H9 (cell line): ENCODE measurements at regions not wholly inside any gene's neighbourhood (a gene's known extent, or its start where the extent isn't known, plus 50 kb on each side); places are given as distances from the start of the nearest gene placed in this dataset.

ENCODE experiments used
- DNase-seq: peaks from one replicate; pipeline ENCODE4 v3.0.0-alpha.2; 2017
- H2AFZ ChIP-seq: one replicate; pipeline ENCODE4 v1.6.1; 2013; ENCODE audit warnings: mild to moderate bottlenecking, low read length, control low read depth, moderate library complexity
- H2AK5ac ChIP-seq: 2 replicates; pipeline ENCODE4 v1.6.1; 2013; ENCODE audit warnings: low read length, control low read depth, mixed read lengths; ENCODE audit not compliant: insufficient read length
- H2BK120ac ChIP-seq: one replicate; pipeline ENCODE4 v1.6.1; 2013; ENCODE audit warnings: low read depth, mild to moderate bottlenecking, low read length, control low read depth, inconsistent platforms; ENCODE audit not compliant: poor library complexity, severe bottlenecking
- H2BK12ac ChIP-seq: 2 replicates; pipeline ENCODE4 v1.6.1; 2013; ENCODE audit warnings: low read length, control low read depth, mixed read lengths, low read depth; ENCODE audit not compliant: insufficient read length
- H2BK15ac ChIP-seq: 2 replicates; pipeline ENCODE4 v1.6.1; 2013; ENCODE audit warnings: low read depth, low read length, control low read depth
- H2BK20ac ChIP-seq: one replicate; pipeline ENCODE4 v1.6.1; 2013; ENCODE audit warnings: low read depth, mild to moderate bottlenecking, low read length, control low read depth, inconsistent platforms; ENCODE audit not compliant: poor library complexity, severe bottlenecking
- H2BK5ac ChIP-seq: 2 replicates; pipeline ENCODE4 v1.6.1; 2013; ENCODE audit warnings: low read length, control low read depth, mixed read lengths; ENCODE audit not compliant: insufficient read length
- H3K14ac ChIP-seq: 2 replicates; pipeline ENCODE4 v1.6.1; 2013; ENCODE audit warnings: low read length, control low read depth; ENCODE audit not compliant: insufficient read depth
- H3K18ac ChIP-seq: 2 replicates; pipeline ENCODE4 v1.6.1; 2013; ENCODE audit warnings: low read depth, mild to moderate bottlenecking, mixed read lengths, low read length, control low read depth; ENCODE audit not compliant: insufficient read length
- H3K23ac ChIP-seq: 2 replicates; pipeline ENCODE4 v1.6.1; 2013; ENCODE audit warnings: low read length, control low read depth, mixed read lengths, low read depth; ENCODE audit not compliant: insufficient read length
- H3K23me2 ChIP-seq: 2 replicates; pipeline ENCODE4 v1.6.1; 2013; ENCODE audit warnings: low read depth, mild to moderate bottlenecking, mixed read lengths, low read length, control low read depth; ENCODE audit not compliant: insufficient read length, poor library complexity, severe bottlenecking
- H3K27ac ChIP-seq: 2 replicates; pipeline ENCODE4 v1.5.1; 2013; ENCODE audit warnings: low read length, control low read depth, mixed read lengths, low read depth; ENCODE audit not compliant: insufficient read length
- H3K27me3 ChIP-seq: 2 replicates; pipeline ENCODE4 v1.6.1; 2013; ENCODE audit warnings: low read length, control low read depth, inconsistent platforms; ENCODE audit not compliant: insufficient read depth
- H3K4ac ChIP-seq: 2 replicates; pipeline ENCODE4 v1.6.1; 2013; ENCODE audit warnings: low read depth, mild to moderate bottlenecking, control low read depth, inconsistent platforms, low read length, moderate library complexity
- H3K4me1 ChIP-seq: 2 replicates; pipeline ENCODE4 v1.6.1; 2013; ENCODE audit warnings: low read length, control low read depth, inconsistent platforms; ENCODE audit not compliant: insufficient read depth
- H3K4me2 ChIP-seq: 2 replicates; pipeline ENCODE4 v1.6.1; 2013; ENCODE audit warnings: low read length, control low read depth, mixed read lengths; ENCODE audit not compliant: insufficient read length, insufficient read depth
- H3K56ac ChIP-seq: 2 replicates; pipeline ENCODE4 v1.6.1; 2013; ENCODE audit warnings: low read depth, mild to moderate bottlenecking, mixed read lengths, low read length, control low read depth; ENCODE audit not compliant: insufficient read length
- H3K79me1 ChIP-seq: 2 replicates; pipeline ENCODE4 v1.6.1; 2013; ENCODE audit warnings: low read depth, mild to moderate bottlenecking, moderate library complexity, low read length, control low read depth, inconsistent platforms; ENCODE audit not compliant: insufficient read depth, poor library complexity, severe bottlenecking
- H3K79me2 ChIP-seq: 2 replicates; pipeline ENCODE4 v1.6.1; 2013; ENCODE audit warnings: low read length, control low read depth, inconsistent platforms; ENCODE audit not compliant: insufficient read depth
- H3K9ac ChIP-seq: 2 replicates; pipeline ENCODE4 v1.6.1; 2013; ENCODE audit warnings: low read length, control low read depth, mixed read lengths; ENCODE audit not compliant: insufficient read length; ENCODE audit errors: extremely low read depth
- H3K9me3 ChIP-seq: one replicate; pipeline ENCODE4 v1.6.1; 2013; ENCODE audit warnings: low read depth, low read length, inconsistent platforms; ENCODE audit not compliant: control insufficient read depth
- H3T11ph ChIP-seq: one replicate; pipeline ENCODE4 v1.6.1; 2013; ENCODE audit warnings: mild to moderate bottlenecking, low read length, control low read depth, inconsistent platforms
- H4K20me1 ChIP-seq: one replicate; pipeline ENCODE4 v1.6.1; 2013; ENCODE audit not compliant: control insufficient read depth, insufficient read length, insufficient read depth
- H4K5ac ChIP-seq: 2 replicates; pipeline ENCODE4 v1.6.1; 2013; ENCODE audit warnings: low read depth, mild to moderate bottlenecking, mixed read lengths, low read length, control low read depth; ENCODE audit not compliant: insufficient read length
- H4K8ac ChIP-seq: replicated peaks from 2 replicates; pipeline ENCODE4 v1.6.1; 2013; ENCODE audit warnings: low read length, control low read depth, mixed read lengths, low read depth; ENCODE audit not compliant: insufficient read length
- H4K91ac ChIP-seq: 2 replicates; pipeline ENCODE4 v1.6.1; 2013; ENCODE audit warnings: low read depth, mild to moderate bottlenecking, moderate library complexity, mixed read lengths, low read length, control low read depth; ENCODE audit not compliant: insufficient read length
- H3K27ac Mint-ChIP-seq, 3 experiments: 2 replicates in 2 of 3; 3 replicates in 1 of 3; pipeline ENCODE4 v1.8.0; 2020 to 2021; ENCODE audit warnings: mixed read lengths in 3 of 3, mild to moderate bottlenecking in 1 of 3, moderate library complexity in 1 of 3
- H3K27me3 Mint-ChIP-seq: 2 replicates; pipeline ENCODE4 v1.8.0; 2021; ENCODE audit warnings: low read depth, mild to moderate bottlenecking, moderate library complexity, mixed read lengths
- H3K36me3 Mint-ChIP-seq, 3 experiments: 2 replicates in 2 of 3; 3 replicates in 1 of 3; pipeline ENCODE4 v1.8.0; 2020 to 2021; ENCODE audit warnings: low read depth in 3 of 3, mixed read lengths in 3 of 3; ENCODE audit not compliant: insufficient read depth in 1 of 3
- H3K4me1 Mint-ChIP-seq, 2 experiments: 2 replicates each; pipeline ENCODE4 v1.8.0; 2020; ENCODE audit warnings: mixed read lengths in 2 of 2
- H3K4me3 Mint-ChIP-seq, 2 experiments: 2 replicates in 1 of 2; 3 replicates in 1 of 2; pipeline ENCODE4 v1.8.0; 2020 to 2021; ENCODE audit warnings: mild to moderate bottlenecking in 2 of 2, mixed read lengths in 2 of 2, moderate library complexity in 1 of 2
- H3K9me3 Mint-ChIP-seq, 2 experiments: 2 replicates in 1 of 2; 3 replicates in 1 of 2; pipeline ENCODE4 v1.8.0; 2020; ENCODE audit warnings: mild to moderate bottlenecking in 2 of 2, mixed read lengths in 2 of 2, moderate library complexity in 1 of 2
- WGBS: extraction: QIAGEN DNeasy Blood & Tissue Kit; methylation state at CpG from one replicate; pipeline ENCODE4 v1.1.7; 2013; ENCODE audit warnings: missing lambda C conversion rate, low lambda C conversion rate, mixed read lengths; ENCODE audit not compliant: insufficient read length; ENCODE audit errors: extremely low coverage; 5-methylcytosine and 5-hydroxymethylcytosine counted together
- TF ChIP-seq, protein P1 (sequence below): fragments of 200-600 bp; sonication (generic); conservative IDR thresholded peaks from 3 replicates; pipeline ENCODE4 v1.8.0; 2021; ENCODE audit warnings: antibody characterized with exemption, mild to moderate bottlenecking

GRCh38 chr12:114770323-114770722, 86.3 kb upstream of the TBX3 start:
- Histone ChIP-seq H3K27ac (no peak overlapping the region), H3T11ph (no peak overlapping the region), H3K23ac (no peak overlapping the region), H3K14ac (no peak overlapping the region), H3K4me1 (no peaks in the 10 kb centered on the region), H3K56ac (no peak overlapping the region), H2BK5ac (no peak overlapping the region), H3K4me2 (no peak overlapping the region), H2BK120ac (no peak overlapping the region), H2AFZ (no peak overlapping the region), H3K18ac (no peak overlapping the region), H4K8ac (no peak overlapping the region), H2AK5ac (no peak overlapping the region), H2BK15ac (no peak overlapping the region), H2BK12ac (no peak overlapping the region), H3K79me2 (no peaks in the 10 kb centered on the region), H4K91ac (no peak overlapping the region), H2BK20ac (no peak overlapping the region), H3K9ac (no peak overlapping the region), H4K5ac (no peak overlapping the region), H4K20me1 (no peaks in the 10 kb centered on the region), H3K4ac (no peak overlapping the region), H3K27me3 (no peaks in the 10 kb centered on the region), H3K9me3 (no peaks in the 10 kb centered on the region), H3K79me1 (no peaks in the 10 kb centered on the region), H3K23me2 (no peaks in the 10 kb centered on the region)
- Mint-ChIP-seq H3K4me1 (no peaks in the 10 kb centered on the region), H3K27ac (no peak overlapping the region), H3K9me3 (no peaks in the 10 kb centered on the region; a peak in 1 of 5 replicates), H3K4me3 (no peak overlapping the region), H3K36me3 (no peaks in the 10 kb centered on the region), H3K27me3 (peaks cover 2% of the 10 kb centered on the region; the same call in 1 of the 2 replicates)
- TF ChIP-seq, protein P1, sequence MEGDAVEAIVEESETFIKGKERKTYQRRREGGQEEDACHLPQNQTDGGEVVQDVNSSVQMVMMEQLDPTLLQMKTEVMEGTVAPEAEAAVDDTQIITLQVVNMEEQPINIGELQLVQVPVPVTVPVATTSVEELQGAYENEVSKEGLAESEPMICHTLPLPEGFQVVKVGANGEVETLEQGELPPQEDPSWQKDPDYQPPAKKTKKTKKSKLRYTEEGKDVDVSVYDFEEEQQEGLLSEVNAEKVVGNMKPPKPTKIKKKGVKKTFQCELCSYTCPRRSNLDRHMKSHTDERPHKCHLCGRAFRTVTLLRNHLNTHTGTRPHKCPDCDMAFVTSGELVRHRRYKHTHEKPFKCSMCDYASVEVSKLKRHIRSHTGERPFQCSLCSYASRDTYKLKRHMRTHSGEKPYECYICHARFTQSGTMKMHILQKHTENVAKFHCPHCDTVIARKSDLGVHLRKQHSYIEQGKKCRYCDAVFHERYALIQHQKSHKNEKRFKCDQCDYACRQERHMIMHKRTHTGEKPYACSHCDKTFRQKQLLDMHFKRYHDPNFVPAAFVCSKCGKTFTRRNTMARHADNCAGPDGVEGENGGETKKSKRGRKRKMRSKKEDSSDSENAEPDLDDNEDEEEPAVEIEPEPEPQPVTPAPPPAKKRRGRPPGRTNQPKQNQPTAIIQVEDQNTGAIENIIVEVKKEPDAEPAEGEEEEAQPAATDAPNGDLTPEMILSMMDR: no peak; the same call in 2 of the 3 replicates
- no peak for DNase-seq
- no CpG with 5 or more reads among the region's 3 CpGs for WGBS
